Ishikawa (cell line): ENCODE measurements at regions not wholly inside any gene's neighbourhood (a gene's known extent, or its start where the extent isn't known, plus 50 kb on each side); places are given as distances from the start of the nearest gene placed in this dataset.

ENCODE experiments used
- CEBPB ChIP-seq: IDR thresholded peaks from 2 replicates; pipeline ENCODE4 v1.6.1; 2012
- TCF12 ChIP-seq: IDR thresholded peaks from 2 replicates; pipeline ENCODE4 v1.6.1; 2012; ENCODE audit warnings: low read depth
- YY1 ChIP-seq: IDR thresholded peaks from 2 replicates; pipeline ENCODE4 v1.6.1; 2012; ENCODE audit warnings: low read depth
- TF ChIP-seq, protein P1 (sequence below): IDR thresholded peaks from 2 replicates; pipeline ENCODE4 v1.6.1; 2012; ENCODE audit warnings: low read depth, mild to moderate bottlenecking

DNA sequence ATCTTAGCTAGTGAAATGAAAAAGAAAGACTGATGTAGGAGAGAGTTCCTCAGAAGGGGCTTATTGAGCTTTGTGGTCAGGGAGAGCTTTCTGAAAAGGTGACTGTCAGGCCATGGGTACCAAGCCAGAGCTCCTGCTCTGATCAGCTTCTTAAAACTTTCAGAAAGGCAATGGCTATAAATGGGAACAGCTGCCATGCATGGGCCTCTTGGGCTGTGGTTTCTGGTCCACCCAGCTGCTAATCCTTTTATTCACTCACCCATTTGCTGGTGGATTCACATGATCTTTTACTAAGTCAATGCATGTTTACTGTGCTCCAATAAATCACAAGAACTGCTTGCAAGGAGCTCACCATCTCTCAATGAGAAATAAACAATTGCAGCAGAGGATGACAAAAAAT lies 60.1 kb upstream of the ZPBP start:
- TF ChIP-seq, protein P1, sequence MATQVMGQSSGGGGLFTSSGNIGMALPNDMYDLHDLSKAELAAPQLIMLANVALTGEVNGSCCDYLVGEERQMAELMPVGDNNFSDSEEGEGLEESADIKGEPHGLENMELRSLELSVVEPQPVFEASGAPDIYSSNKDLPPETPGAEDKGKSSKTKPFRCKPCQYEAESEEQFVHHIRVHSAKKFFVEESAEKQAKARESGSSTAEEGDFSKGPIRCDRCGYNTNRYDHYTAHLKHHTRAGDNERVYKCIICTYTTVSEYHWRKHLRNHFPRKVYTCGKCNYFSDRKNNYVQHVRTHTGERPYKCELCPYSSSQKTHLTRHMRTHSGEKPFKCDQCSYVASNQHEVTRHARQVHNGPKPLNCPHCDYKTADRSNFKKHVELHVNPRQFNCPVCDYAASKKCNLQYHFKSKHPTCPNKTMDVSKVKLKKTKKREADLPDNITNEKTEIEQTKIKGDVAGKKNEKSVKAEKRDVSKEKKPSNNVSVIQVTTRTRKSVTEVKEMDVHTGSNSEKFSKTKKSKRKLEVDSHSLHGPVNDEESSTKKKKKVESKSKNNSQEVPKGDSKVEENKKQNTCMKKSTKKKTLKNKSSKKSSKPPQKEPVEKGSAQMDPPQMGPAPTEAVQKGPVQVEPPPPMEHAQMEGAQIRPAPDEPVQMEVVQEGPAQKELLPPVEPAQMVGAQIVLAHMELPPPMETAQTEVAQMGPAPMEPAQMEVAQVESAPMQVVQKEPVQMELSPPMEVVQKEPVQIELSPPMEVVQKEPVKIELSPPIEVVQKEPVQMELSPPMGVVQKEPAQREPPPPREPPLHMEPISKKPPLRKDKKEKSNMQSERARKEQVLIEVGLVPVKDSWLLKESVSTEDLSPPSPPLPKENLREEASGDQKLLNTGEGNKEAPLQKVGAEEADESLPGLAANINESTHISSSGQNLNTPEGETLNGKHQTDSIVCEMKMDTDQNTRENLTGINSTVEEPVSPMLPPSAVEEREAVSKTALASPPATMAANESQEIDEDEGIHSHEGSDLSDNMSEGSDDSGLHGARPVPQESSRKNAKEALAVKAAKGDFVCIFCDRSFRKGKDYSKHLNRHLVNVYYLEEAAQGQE = no peak
- no peak for TF ChIP-seq CEBPB
- no peak for TF ChIP-seq TCF12
- no peak for TF ChIP-seq YY1
